GM19395 (cell line): ENCODE measurements at regions not wholly inside any gene's neighbourhood (a gene's known extent, or its start where the extent isn't known, plus 50 kb on each side); places are given as distances from the start of the nearest gene placed in this dataset.

Experiments used
- ATAC-seq: cut with Tn5 transposase; IDR thresholded peaks from one replicate; pipeline ENCODE4 v1.9.1; 2021; ENCODE audit warnings: mild to moderate bottlenecking, moderate library complexity; ENCODE audit not compliant: unreplicated experiment

GRCh38 chr2:120826716-120827410, 91.2 kb downstream of the GLI2 start:
- no peak for ATAC-seq

- no peak for ATAC-seq
Measured at GRCh38 chr2:120828066-120828465, 92.4 kb downstream of the GLI2 start.

GRCh38 chr2:120828829-120829632, 93.4 kb downstream of the GLI2 start:
- ATAC-seq, result no peak

GRCh38 chr2:120829633-120830025, 94.0 kb downstream of the GLI2 start:
- ATAC-seq, result no peak

- no peak for ATAC-seq
Measured at GRCh38 chr2:120830096-120830830, 94.6 kb downstream of the GLI2 start.

- no peak for ATAC-seq
Measured at GRCh38 chr2:120831086-120831485, 95.4 kb downstream of the GLI2 start.

- ATAC-seq, result no peak
Measured at GRCh38 chr2:120831891-120832290, 96.2 kb downstream of the GLI2 start.

- ATAC-seq, result no peak
Measured at GRCh38 chr2:120832296-120833070, 96.8 kb downstream of the GLI2 start.

GRCh38 chr2:120833127-120833675, 97.5 kb downstream of the GLI2 start:
- no peak for ATAC-seq

- no peak for ATAC-seq
Measured at GRCh38 chr2:120834206-120834605, 98.5 kb downstream of the GLI2 start.

- no peak for ATAC-seq
Measured at GRCh38 chr2:120836281-120836680, 100.6 kb downstream of the GLI2 start.

- ATAC-seq, result no peak
Measured at GRCh38 chr2:120840795-120841487, 105.3 kb downstream of the GLI2 start.

- ATAC-seq, result no peak
Measured at GRCh38 chr2:120842456-120843439, 107.1 kb downstream of the GLI2 start.

GRCh38 chr2:120844070-120844738, 108.5 kb downstream of the GLI2 start:
- no peak for ATAC-seq

- no peak for ATAC-seq
Measured at GRCh38 chr2:120845277-120845676, 109.6 kb downstream of the GLI2 start.

GRCh38 chr2:120846406-120847095, 110.9 kb downstream of the GLI2 start:
- no peak for ATAC-seq

- ATAC-seq, result no peak
Measured at GRCh38 chr2:120847700-120848321, 112.1 kb downstream of the GLI2 start.
